ENCODE measurements at regions not wholly inside any gene's neighbourhood (a gene's known extent, or its start where the extent isn't known, plus 50 kb on each side); places are given as distances from the start of the nearest gene placed in this dataset.

DNA sequence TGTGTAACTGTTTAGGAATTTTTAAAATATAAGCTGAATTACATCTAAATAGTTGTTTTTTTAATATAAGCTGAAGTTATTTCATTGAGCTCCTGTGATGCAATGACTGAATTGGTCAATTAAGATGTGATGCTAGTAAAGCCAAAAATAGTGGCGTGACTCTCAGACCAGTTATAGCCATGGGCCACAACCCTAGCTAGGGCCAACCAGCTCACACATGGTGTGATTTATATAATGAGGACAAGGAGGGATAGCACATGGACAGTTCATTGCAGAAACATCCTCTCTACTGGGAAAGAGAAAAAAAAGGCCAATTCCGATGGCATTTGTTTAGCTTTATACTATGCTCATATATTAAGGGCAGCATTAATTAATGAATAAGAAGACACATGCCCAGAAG is 119.3 kb upstream of the PROX1 start:
- no peak overlapping the region for H3K4me3 ChIP-seq (ENCODE audit: low read depth, low read length)
- TF ChIP-seq, protein P1, sequence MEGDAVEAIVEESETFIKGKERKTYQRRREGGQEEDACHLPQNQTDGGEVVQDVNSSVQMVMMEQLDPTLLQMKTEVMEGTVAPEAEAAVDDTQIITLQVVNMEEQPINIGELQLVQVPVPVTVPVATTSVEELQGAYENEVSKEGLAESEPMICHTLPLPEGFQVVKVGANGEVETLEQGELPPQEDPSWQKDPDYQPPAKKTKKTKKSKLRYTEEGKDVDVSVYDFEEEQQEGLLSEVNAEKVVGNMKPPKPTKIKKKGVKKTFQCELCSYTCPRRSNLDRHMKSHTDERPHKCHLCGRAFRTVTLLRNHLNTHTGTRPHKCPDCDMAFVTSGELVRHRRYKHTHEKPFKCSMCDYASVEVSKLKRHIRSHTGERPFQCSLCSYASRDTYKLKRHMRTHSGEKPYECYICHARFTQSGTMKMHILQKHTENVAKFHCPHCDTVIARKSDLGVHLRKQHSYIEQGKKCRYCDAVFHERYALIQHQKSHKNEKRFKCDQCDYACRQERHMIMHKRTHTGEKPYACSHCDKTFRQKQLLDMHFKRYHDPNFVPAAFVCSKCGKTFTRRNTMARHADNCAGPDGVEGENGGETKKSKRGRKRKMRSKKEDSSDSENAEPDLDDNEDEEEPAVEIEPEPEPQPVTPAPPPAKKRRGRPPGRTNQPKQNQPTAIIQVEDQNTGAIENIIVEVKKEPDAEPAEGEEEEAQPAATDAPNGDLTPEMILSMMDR (IDR thresholded peaks at IDR 0.05; ENCODE audit: insufficient read depth, low read depth, low read length, missing control alignments), result no peak
- DNase-seq (ENCODE audit: low read depth), result no peak

DNA sequence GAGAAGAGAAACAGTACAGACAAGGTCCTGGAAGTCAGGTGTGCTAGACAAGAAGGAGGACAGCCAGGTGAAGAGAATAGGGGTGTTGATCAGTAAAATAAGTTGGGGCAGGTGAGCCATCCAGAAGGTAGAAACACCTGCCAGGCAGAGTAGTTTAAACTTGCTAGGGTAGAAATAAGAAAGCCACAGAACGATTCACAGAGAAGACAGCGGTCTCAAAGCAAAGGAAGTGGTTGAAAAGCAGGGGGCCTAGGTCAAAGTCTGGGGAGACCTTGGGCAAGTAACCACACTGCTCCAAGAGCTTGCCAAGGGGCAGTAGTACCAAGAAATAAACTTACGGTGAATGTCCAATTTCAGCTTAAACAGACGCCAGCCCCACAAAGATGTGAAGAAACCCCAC is 116.6 kb upstream of the PROX1 start:
- TF ChIP-seq, protein P1 (IDR thresholded peaks at IDR 0.05; ENCODE audit: insufficient read depth, low read depth, low read length, missing control alignments), result no peak
- DNase-seq (ENCODE audit: low read depth), result no peak
- H3K4me3 ChIP-seq (ENCODE audit: low read depth, low read length), result no peak overlapping the region

DNA sequence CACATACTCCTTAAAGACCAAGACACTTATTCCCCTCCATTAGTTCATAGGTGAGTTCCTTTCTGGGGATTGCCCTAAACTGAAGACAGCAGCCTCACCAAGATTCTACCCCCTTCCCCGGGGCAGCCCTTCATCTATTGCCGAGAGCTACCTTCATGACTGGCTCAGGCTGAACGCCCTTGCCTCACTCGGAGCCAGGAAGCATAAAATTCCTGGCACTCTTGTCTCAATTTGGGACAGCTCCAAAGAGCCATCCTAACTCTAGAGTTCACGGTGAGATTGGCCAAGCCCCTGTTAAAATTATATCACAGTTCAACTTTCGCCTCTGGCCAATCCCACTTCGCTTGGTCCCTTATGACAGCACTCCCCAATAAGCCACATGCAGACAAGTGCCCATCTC is 113.0 kb upstream of the PROX1 start:
- H3K4me3 ChIP-seq (ENCODE audit: low read depth, low read length), result no peak overlapping the region
- no peak for DNase-seq (ENCODE audit: low read depth)
- TF ChIP-seq, protein P1 (IDR thresholded peaks at IDR 0.05; ENCODE audit: insufficient read depth, low read depth, low read length, missing control alignments), result no peak

DNA sequence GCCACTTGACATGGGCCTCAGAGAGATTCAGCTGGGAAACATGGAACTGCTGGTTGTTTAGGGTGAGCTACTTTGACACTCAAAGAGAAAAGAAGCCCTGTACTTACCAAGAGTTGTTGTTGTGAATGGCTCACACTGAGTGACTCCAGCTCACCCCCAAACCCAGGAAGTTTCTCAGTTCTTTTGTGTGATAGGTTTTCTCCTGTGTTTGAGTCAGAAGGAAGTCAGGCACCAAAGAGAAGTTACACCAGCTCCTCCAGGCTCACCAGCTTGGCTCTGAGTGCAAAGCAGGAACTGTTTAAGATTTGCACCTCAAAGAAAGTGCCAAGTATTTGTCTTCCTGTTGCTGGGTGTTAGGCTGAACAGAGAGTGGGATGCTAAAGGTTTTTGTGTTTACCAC is 111.2 kb upstream of the PROX1 start:
- DNase-seq (ENCODE audit: low read depth), result no peak
- no peak overlapping the region for H3K4me3 ChIP-seq (ENCODE audit: low read depth, low read length)
- TF ChIP-seq, protein P1 (IDR thresholded peaks at IDR 0.05; ENCODE audit: insufficient read depth, low read depth, low read length, missing control alignments), result no peak

DNA sequence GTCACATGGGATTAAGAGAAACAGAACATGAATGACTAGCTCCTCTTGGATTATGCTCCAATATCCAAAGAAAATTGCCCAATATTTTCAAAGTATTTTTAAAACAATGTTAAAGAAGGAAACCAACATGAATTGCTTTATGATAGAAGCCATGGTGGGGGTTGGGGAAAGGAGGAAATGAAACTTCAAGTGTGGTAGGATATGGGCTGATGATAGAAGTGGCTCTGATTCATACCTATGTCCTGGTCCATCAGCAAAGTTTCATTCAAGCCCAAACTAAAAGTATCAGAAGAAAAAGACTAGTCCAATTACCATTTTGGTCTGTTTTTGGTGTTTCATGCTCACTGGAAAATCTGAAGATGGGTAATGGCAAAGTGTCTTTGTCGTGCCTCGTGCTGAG is 104.2 kb upstream of the PROX1 start:
- peak; percentile 6 for DNase-seq (ENCODE audit: low read depth)
- TF ChIP-seq, protein P1 (IDR thresholded peaks at IDR 0.05; ENCODE audit: insufficient read depth, low read depth, low read length, missing control alignments), result no peak
- H3K4me3 ChIP-seq (ENCODE audit: low read depth, low read length), result no peak overlapping the region

DNA sequence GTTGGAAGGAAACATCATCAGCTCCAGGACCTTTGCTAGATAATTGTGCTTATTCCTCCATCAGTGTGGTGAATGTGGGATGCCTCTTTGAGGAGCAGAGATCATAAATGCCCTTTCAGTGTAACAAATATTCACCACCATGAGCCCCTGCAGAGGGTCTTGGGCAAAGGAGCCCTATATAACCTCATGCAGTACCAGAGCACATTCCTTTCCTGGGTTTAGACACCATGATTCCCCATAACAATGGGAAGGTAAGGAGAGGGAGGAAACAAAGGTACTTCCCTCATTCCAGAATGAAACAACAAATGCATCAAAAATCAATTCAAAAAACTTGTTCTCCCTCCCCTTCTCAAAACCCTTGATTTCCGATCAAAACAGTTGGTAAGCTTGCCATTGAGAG is 103.4 kb upstream of the PROX1 start:
- H3K4me3 ChIP-seq (ENCODE audit: low read depth, low read length), result no peak overlapping the region
- TF ChIP-seq, protein P1 (IDR thresholded peaks at IDR 0.05; ENCODE audit: insufficient read depth, low read depth, low read length, missing control alignments), result no peak
- DNase-seq (ENCODE audit: low read depth), result no peak

DNA sequence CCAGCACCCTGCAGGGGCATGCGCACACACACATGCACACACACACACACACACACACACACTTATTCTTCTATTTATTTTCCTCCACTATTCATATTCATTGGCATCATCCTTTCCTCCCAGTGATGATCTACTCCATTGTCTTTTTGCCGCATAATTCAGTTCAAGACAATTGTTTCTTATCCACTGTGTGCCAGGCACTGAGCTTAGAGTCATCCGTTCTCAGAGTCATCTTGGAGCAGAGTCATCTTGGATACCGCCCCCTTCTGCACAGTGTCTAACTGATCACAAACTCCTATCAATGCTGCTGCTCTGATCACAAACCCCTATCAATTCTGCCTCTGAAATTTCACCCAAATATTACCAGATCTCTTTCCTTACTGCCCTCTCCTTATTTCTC is 102.8 kb upstream of the PROX1 start:
- no peak overlapping the region for H3K4me3 ChIP-seq (ENCODE audit: low read depth, low read length)
- TF ChIP-seq, protein P1 (IDR thresholded peaks at IDR 0.05; ENCODE audit: insufficient read depth, low read depth, low read length, missing control alignments), result no peak
- no peak for DNase-seq (ENCODE audit: low read depth)

All from GM12865 (cell line).